ENCODE measurements at regions not wholly inside any gene's neighbourhood (a gene's known extent, or its start where the extent isn't known, plus 50 kb on each side); places are given as distances from the start of the nearest gene placed in this dataset.

DNA sequence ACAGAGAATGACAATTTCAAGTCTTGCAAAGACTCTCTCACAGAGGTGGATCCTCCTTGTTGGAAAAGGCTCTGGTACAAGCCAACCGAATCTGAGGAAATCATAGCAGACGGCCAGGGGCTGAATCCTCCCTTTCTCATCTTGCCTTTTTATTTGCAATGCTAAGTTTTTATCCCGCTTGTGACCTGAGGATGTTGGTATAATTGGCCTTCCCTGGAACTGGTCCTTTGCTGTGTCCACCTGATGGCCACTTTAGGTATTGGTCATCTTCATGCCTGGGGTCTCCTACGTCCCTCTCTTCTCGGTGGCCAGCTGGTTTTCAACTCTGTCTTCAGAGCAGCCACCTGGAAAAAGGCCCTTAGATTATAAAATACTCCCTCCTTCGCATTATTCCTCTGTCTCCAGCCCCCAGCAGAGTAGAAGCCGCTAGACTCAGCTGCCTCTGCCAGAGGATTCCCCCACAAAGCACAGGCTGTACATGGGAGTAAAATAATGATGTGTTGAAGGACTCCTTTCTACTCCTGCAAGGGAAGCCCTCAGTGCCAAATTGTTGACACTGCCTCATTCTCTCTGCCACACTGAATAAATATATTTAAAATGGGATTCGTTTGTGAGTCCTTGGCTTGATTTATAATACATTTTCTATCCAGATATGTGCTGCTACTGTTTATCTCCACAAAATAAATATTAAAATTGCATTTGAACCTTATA is 208.9 kb upstream of the CFAP20DC start:
- no peak for DNase-seq (ENCODE audit: low spot score in 2 of 2)
- intact Hi-C loops (cut with DNase I; ENCODE audit: low total_unique reads), result no loop called here
- no peak for TF ChIP-seq POLR2A (IDR thresholded peaks at IDR 0.05)
- TF ChIP-seq CTCF (IDR thresholded peaks at IDR 0.05), result no peak
- WGBS, 2 donors, result 87 to 89% methylated on average over 8 of the region's 8 CpGs
- H3K4me3 ChIP-seq (ENCODE audit: low read depth, poor library complexity, severe bottlenecking), result no peak overlapping the region

GRCh38 chr3:59257506-59257905 is 207.7 kb upstream of the CFAP20DC start:
- no peak overlapping the region for H3K4me3 ChIP-seq (ENCODE audit: low read depth, poor library complexity, severe bottlenecking)
- no peak for DNase-seq (ENCODE audit: low spot score in 2 of 2)
- WGBS, 2 donors, result 81 to 83% methylated on average over 3 of the region's 3 CpGs
- intact Hi-C loops (cut with DNase I; ENCODE audit: low total_unique reads), result no loop called here
- no peak for TF ChIP-seq CTCF (IDR thresholded peaks at IDR 0.05)
- no peak for TF ChIP-seq POLR2A (IDR thresholded peaks at IDR 0.05)

GRCh38 chr3:59256230-59256629 is 206.4 kb upstream of the CFAP20DC start:
- no peak overlapping the region for H3K4me3 ChIP-seq (ENCODE audit: low read depth, poor library complexity, severe bottlenecking)
- DNase-seq (ENCODE audit: low spot score in 2 of 2), result no peak
- TF ChIP-seq POLR2A (IDR thresholded peaks at IDR 0.05) (no peak), CTCF (IDR thresholded peaks at IDR 0.05) (no peak)
- intact Hi-C loops (cut with DNase I; ENCODE audit: low total_unique reads), result no loop called here
- 87 to 90% methylated on average over 1 of the region's 1 CpG for WGBS, 2 donors

DNA sequence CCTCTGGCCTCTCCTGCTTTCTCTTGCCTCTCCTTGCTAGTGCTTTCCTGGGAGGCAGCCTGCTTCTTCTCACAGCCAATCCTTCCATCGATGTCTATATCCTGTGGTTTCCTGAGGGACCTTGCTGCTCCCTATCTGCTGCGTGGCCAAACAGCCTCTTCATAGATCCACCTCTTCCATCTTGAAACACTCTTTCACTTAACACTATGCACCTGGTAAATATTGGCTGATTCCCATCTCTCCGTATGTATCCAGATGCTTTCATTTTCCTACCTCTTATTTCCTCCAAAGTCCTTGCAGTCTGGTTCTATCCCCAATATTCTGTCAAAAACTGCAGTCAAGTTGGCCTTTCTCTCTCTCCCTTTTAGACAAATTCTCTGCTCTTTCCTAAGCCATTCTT is 205.2 kb upstream of the CFAP20DC start:
- intact Hi-C loops (cut with DNase I; ENCODE audit: low total_unique reads), result no loop called here
- TF ChIP-seq POLR2A (IDR thresholded peaks at IDR 0.05) (no peak), CTCF (IDR thresholded peaks at IDR 0.05) (no peak)
- DNase-seq (ENCODE audit: low spot score in 2 of 2), result no peak
- WGBS, 2 donors, result 75 to 79% methylated on average over 3 of the region's 3 CpGs
- H3K4me3 ChIP-seq (ENCODE audit: low read depth, poor library complexity, severe bottlenecking), result no peak overlapping the region

GRCh38 chr3:59254433-59254832 is 204.6 kb upstream of the CFAP20DC start:
- intact Hi-C loops (cut with DNase I; ENCODE audit: low total_unique reads), result no loop called here
- TF ChIP-seq CTCF (IDR thresholded peaks at IDR 0.05), result no peak
- 67 to 69% methylated on average over 7 of the region's 7 CpGs for WGBS, 2 donors
- DNase-seq (ENCODE audit: low spot score in 2 of 2), result no peak
- H3K4me3 ChIP-seq (ENCODE audit: low read depth, poor library complexity, severe bottlenecking), result no peak overlapping the region

GRCh38 chr3:59253523-59253922 is 203.7 kb upstream of the CFAP20DC start:
- no peak for TF ChIP-seq POLR2A (IDR thresholded peaks at IDR 0.05)
- TF ChIP-seq CTCF (IDR thresholded peaks at IDR 0.05), result no peak
- intact Hi-C loops (cut with DNase I; ENCODE audit: low total_unique reads), result no loop called here
- WGBS, 2 donors, result 79% methylated on average over 2 of the region's 2 CpGs
- DNase-seq (ENCODE audit: low spot score in 2 of 2), result no peak
- no peak overlapping the region for H3K4me3 ChIP-seq (ENCODE audit: low read depth, poor library complexity, severe bottlenecking)

Measured in lower leg skin (tissue), 4 donors.